ENCODE measurements at regions not wholly inside any gene's neighbourhood (a gene's known extent, or its start where the extent isn't known, plus 50 kb on each side); places are given as distances from the start of the nearest gene placed in this dataset.

GRCh38 chr4:20095805-20096541 lies 155.7 kb upstream of the SLIT2 start:
- H3K27me3 Mint-ChIP-seq (ENCODE audit: insufficient read depth): no peaks in the 10 kb centered on the region
- H3K4me3 Mint-ChIP-seq: no peak overlapping the region
- peaks cover 23% of the 10 kb centered on the region for H3K4me1 Mint-ChIP-seq (ENCODE audit: low read depth)
- H3K9me3 Mint-ChIP-seq: no peaks in the 10 kb centered on the region
- no peaks in the 10 kb centered on the region for H3K36me3 Mint-ChIP-seq (ENCODE audit: low read depth)
- no peak for DNase-seq
- no peak for TF ChIP-seq CTCF (IDR thresholded peaks at IDR 0.05)
- H3K27ac Mint-ChIP-seq: no peak overlapping the region

GRCh38 chr4:20091781-20092180 lies 159.9 kb upstream of the SLIT2 start:
- Mint-ChIP-seq H3K27me3 (ENCODE audit: insufficient read depth) (no peaks in the 10 kb centered on the region), H3K4me1 (ENCODE audit: low read depth) (peaks cover 16% of the 10 kb centered on the region), H3K4me3 (no peak overlapping the region), H3K36me3 (ENCODE audit: low read depth) (no peaks in the 10 kb centered on the region), H3K9me3 (no peaks in the 10 kb centered on the region), H3K27ac (no peak overlapping the region)
- DNase-seq: no peak
- no peak for TF ChIP-seq CTCF (IDR thresholded peaks at IDR 0.05)

DNA sequence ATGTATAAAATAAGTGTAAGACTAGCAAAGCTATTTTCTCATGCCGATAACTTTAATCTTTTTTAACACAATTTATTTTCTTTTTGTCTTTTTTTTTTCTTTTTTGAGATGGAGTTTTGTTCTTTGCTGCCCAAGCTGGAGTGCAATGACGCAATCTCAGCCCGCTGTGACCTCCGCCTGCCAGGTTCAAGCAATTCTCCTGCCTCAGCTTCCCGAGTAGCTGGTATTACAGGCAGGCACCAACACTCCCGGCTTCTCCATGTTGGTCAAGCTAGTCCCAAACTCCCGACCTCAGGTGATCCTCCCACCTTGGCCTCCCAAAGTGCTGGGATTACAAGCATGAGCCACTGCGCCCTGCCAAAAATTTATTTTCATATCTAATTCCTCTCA lies 164.2 kb upstream of the SLIT2 start:
- Mint-ChIP-seq H3K27me3 (ENCODE audit: insufficient read depth) (no peaks in the 10 kb centered on the region), H3K4me3 (no peak overlapping the region), H3K36me3 (ENCODE audit: low read depth) (no peaks in the 10 kb centered on the region), H3K4me1 (ENCODE audit: low read depth) (no peaks in the 10 kb centered on the region), H3K27ac (no peak overlapping the region), H3K9me3 (no peaks in the 10 kb centered on the region)
- no peak for TF ChIP-seq CTCF (IDR thresholded peaks at IDR 0.05)
- DNase-seq: no peak

DNA sequence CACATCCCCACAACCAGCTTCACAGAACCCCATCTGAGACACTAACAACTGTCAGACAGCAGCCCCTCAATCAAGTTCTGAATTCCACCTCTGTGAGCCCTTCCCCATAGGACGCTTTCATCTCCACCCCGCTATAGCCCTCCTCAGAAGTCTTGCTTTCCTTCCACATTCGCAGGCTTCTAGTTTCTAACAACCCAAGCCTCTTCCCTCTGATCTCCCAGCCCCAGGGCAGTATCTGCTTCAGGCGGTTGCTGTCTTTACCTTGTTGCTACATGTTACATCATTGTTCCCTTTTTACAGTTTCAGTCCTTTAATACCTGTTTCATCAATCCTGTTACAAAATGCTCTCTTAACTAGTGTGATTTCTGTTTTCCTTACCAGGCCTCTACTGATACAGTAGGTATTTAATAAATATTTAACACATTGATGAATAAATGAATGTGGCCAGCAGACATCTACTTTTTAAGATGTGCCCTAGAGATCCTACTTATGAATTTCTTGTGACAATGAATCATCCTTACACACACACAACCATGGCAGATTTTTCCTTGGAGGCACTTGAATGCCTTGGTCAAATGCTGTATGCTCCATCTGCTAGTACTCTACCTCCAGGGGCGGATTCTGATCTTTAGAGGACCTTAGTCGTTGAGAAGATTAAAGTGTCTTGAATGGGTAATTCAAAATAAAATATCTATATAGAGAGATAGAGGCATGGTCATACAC lies 164.7 kb upstream of the SLIT2 start:
- Mint-ChIP-seq H3K4me3 (no peak overlapping the region), H3K4me1 (ENCODE audit: low read depth) (no peaks in the 10 kb centered on the region), H3K36me3 (ENCODE audit: low read depth) (no peaks in the 10 kb centered on the region), H3K27me3 (ENCODE audit: insufficient read depth) (no peaks in the 10 kb centered on the region), H3K27ac (no peak overlapping the region), H3K9me3 (no peaks in the 10 kb centered on the region)
- no peak for DNase-seq
- TF ChIP-seq CTCF (IDR thresholded peaks at IDR 0.05): no peak

DNA sequence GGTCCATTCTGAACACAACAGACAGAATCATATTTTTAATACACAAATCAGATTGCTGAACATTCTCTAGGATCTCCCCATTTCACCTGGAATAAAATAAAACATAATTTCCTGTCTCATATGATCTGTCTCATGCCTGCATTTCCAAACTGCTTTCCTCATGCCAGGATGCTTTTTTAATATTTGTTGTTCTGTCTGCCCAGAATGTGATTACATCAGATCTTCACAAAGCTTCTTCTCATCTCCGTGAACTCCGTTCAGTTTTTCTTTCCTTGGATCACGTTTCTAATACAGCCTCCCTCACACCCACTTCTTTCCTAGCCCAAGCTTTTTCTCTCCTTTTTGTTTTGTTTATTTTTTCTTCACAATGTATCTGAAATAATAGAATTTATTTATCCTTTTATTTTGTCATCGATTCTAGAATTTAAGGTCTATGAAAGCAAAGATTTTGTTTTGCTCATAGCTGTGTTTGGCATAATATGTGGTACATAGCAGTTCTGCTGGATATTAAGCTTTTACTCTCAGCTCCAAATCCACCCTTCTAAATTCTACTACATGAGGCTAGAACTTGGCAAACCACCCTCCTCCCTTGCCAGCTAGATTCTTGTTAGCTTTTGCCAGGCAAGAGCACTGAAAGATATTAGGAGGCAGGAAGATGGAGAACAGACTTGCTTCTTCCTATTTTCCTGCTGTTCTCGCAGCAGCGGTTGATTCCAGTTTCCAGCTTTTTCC lies 165.5 kb upstream of the SLIT2 start:
- H3K27me3 Mint-ChIP-seq (ENCODE audit: insufficient read depth): no peaks in the 10 kb centered on the region
- H3K4me3 Mint-ChIP-seq: no peak overlapping the region
- H3K4me1 Mint-ChIP-seq (ENCODE audit: low read depth): no peaks in the 10 kb centered on the region
- H3K36me3 Mint-ChIP-seq (ENCODE audit: low read depth): no peaks in the 10 kb centered on the region
- TF ChIP-seq CTCF (IDR thresholded peaks at IDR 0.05): no peak
- no peaks in the 10 kb centered on the region for H3K9me3 Mint-ChIP-seq
- H3K27ac Mint-ChIP-seq: no peak overlapping the region
- no peak for DNase-seq
